ENCODE measurements at regions not wholly inside any gene's neighbourhood (a gene's known extent, or its start where the extent isn't known, plus 50 kb on each side); places are given as distances from the start of the nearest gene placed in this dataset.

DNA sequence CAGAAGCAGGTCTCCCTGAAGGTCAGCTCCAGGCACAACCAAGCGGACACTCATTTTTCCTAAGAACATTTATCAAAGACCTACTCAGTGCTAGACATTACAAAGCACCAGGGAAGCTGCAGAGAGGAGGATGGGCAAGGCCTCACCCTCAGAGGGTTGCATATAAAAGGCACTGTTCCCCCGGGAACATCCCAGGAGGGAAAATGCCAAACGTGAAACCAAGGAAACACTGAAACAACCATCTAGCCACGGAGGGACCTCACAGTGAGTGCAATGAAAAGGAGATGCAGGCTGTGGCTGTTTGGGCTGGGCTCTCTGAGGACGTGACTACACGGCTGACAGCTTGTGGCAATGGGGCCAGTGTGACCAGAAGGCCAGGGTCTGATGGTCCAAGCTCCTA lies 117.4 kb upstream of the VASH1 start:
- TF ChIP-seq, protein P1, sequence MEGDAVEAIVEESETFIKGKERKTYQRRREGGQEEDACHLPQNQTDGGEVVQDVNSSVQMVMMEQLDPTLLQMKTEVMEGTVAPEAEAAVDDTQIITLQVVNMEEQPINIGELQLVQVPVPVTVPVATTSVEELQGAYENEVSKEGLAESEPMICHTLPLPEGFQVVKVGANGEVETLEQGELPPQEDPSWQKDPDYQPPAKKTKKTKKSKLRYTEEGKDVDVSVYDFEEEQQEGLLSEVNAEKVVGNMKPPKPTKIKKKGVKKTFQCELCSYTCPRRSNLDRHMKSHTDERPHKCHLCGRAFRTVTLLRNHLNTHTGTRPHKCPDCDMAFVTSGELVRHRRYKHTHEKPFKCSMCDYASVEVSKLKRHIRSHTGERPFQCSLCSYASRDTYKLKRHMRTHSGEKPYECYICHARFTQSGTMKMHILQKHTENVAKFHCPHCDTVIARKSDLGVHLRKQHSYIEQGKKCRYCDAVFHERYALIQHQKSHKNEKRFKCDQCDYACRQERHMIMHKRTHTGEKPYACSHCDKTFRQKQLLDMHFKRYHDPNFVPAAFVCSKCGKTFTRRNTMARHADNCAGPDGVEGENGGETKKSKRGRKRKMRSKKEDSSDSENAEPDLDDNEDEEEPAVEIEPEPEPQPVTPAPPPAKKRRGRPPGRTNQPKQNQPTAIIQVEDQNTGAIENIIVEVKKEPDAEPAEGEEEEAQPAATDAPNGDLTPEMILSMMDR (IDR thresholded peaks at IDR 0.05; ENCODE audit: poor library complexity, severe bottlenecking) = no peak
- TF ChIP-seq EP300 (conservative IDR thresholded peaks at IDR 0.05; ENCODE audit: poor library complexity, severe bottlenecking) (no peak), POLR2AphosphoS5 (IDR thresholded peaks at IDR 0.05) (no peak), EZH2 (IDR thresholded peaks at IDR 0.05; ENCODE audit: borderline replicate concordance, insufficient read depth, low read length, poor library complexity, severe bottlenecking) (no peak), SMC3 (conservative IDR thresholded peaks at IDR 0.05; ENCODE audit: poor library complexity) (no peak)
- TF ChIP-seq, protein P2, sequence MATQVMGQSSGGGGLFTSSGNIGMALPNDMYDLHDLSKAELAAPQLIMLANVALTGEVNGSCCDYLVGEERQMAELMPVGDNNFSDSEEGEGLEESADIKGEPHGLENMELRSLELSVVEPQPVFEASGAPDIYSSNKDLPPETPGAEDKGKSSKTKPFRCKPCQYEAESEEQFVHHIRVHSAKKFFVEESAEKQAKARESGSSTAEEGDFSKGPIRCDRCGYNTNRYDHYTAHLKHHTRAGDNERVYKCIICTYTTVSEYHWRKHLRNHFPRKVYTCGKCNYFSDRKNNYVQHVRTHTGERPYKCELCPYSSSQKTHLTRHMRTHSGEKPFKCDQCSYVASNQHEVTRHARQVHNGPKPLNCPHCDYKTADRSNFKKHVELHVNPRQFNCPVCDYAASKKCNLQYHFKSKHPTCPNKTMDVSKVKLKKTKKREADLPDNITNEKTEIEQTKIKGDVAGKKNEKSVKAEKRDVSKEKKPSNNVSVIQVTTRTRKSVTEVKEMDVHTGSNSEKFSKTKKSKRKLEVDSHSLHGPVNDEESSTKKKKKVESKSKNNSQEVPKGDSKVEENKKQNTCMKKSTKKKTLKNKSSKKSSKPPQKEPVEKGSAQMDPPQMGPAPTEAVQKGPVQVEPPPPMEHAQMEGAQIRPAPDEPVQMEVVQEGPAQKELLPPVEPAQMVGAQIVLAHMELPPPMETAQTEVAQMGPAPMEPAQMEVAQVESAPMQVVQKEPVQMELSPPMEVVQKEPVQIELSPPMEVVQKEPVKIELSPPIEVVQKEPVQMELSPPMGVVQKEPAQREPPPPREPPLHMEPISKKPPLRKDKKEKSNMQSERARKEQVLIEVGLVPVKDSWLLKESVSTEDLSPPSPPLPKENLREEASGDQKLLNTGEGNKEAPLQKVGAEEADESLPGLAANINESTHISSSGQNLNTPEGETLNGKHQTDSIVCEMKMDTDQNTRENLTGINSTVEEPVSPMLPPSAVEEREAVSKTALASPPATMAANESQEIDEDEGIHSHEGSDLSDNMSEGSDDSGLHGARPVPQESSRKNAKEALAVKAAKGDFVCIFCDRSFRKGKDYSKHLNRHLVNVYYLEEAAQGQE (IDR thresholded peaks at IDR 0.05; ENCODE audit: borderline replicate concordance) = no peak

Data from neural cell (in vitro differentiated cells).